HG03196 (cell line): ENCODE measurements at regions not wholly inside any gene's neighbourhood (a gene's known extent, or its start where the extent isn't known, plus 50 kb on each side); places are given as distances from the start of the nearest gene placed in this dataset.

Experiments used
- ATAC-seq: cut with Tn5 transposase; IDR thresholded peaks from one replicate; pipeline ENCODE4 v1.9.1; 2021; ENCODE audit not compliant: unreplicated experiment

DNA sequence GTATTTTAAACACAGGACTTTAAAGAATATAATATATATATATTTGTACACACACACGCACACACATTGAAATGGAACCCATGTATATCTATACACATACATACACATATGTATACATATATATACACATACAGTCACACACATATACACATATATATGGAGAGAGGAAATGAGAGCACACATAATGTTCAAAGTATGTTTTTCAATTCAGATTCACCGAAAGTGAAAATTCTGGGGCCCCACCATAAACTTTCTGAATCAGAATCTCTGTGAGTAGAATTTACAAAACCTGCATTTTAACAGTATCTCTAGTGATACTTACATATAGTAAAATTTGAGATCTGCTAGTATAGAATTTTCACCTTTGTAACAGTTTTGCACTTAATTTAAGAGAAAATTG lies 60.4 kb upstream of the OBI1 start:
- no peak for ATAC-seq

DNA sequence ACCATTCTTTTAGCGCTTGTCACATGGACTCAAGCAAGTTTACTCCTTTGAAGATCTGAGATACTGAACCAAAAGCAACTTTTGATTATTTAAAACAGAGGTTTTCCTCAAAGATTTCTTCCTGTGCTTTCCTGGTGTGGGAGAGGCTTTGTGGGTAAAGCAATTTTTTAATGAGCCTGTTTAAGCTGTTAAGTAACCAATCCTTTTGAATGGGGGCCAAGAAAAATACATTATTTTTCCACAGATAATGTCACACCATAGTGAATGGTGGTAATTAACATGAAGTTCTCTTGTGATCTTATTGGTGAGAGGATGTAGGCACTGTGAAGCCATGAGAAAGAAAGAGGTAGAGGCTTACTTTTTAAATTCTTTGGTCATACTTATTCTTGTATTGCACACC lies 55.8 kb upstream of the OBI1 start:
- no peak for ATAC-seq

DNA sequence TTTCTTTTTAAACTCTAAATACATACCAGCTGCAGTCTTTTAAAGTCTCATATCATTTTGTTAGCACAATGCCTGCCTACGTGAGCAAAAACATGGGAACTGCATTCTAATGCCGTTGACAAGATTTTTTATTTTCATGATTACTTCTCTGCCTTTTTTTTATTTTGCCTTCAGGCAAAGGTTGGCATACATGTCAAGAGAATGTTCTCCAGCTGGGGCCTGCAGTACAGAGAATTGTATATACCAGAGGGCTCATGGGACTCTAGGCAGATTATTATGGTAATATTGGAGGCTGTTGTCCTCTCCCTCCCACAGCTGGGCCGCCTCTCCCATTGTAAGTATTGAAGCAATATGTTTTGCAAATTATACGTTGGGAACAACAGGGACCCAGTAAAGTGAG lies 53.9 kb upstream of the OBI1 start:
- no peak for ATAC-seq

DNA sequence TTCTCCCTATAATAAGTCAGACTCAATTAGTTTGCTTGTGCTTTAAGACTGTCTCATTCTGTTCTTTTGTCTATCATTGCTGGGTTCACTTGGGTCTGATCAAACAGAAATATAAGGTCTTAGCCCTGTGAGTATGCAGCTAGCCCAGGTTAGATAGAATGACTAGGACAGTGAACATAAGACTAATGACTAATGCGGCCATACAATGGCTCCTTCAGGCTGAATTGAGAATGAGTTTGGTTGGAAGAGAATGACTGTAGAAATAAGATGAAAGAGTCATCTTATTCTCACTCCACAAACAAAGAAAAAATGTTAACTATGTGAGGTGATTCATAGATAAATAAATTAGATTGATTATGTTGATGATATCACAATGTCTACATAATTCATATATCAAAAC lies 50.1 kb upstream of the OBI1 start:
- no peak for ATAC-seq
